ENCODE measurements at regions not wholly inside any gene's neighbourhood (a gene's known extent, or its start where the extent isn't known, plus 50 kb on each side); places are given as distances from the start of the nearest gene placed in this dataset.

GRCh38 chr6:150719099-150719766 is 119.5 kb downstream of the PLEKHG1 start:
- Histone ChIP-seq H3K27ac (ENCODE audit: extremely low read length, insufficient read depth, low read length) (no peak overlapping the region), H4K20me1 (ENCODE audit: insufficient read depth, low read length) (no peaks in the 10 kb centered on the region), H3K4me1 (ENCODE audit: insufficient read depth, low read length) (peaks cover 5% of the 10 kb centered on the region; the same call in 1 of the 2 replicates), H3K9ac (ENCODE audit: insufficient read depth, low read depth, low read length) (no peak overlapping the region), H3K79me2 (ENCODE audit: insufficient read depth, low read length) (no peaks in the 10 kb centered on the region), H2AFZ (ENCODE audit: low read length) (no peak overlapping the region), H3K27me3 (ENCODE audit: control insufficient read depth in 1 of 2, insufficient read depth in 2 of 2, low read length in 2 of 2) (no peaks in the 10 kb centered on the region), H3K9me3 (ENCODE audit: low read length) (no peaks in the 10 kb centered on the region), H3K36me3 (replicated peaks in 1 of 2; ENCODE audit: control insufficient read depth in 1 of 2, insufficient read depth in 2 of 2, low read length in 2 of 2) (no peaks in the 10 kb centered on the region), H3K4me3 (replicated peaks in 1 of 3; ENCODE audit: insufficient read depth in 1 of 3, low read depth in 2 of 3, low read length in 3 of 3) (no peak overlapping the region), H3K4me2 (ENCODE audit: low read depth, low read length) (no peak overlapping the region)
- CTCF ChIA-PET (ENCODE audit: low intra/inter-chr PET ratio, low total read pairs): no interaction called here
- no peak for TF ChIP-seq ZGPAT (CRISPR knock-in tag; IDR thresholded peaks at IDR 0.05)
- TF ChIP-seq ZNF326 (CRISPR knock-in tag; IDR thresholded peaks at IDR 0.05; ENCODE audit: borderline replicate concordance): no peak
- TF ChIP-seq CBFB (CRISPR knock-in tag; IDR thresholded peaks at IDR 0.05): no peak
- no peak for TF ChIP-seq RFX3 (CRISPR knock-in tag; IDR thresholded peaks at IDR 0.05)
- TF ChIP-seq ZNF12 (CRISPR knock-in tag; IDR thresholded peaks at IDR 0.05): no peak
- no peak for TF ChIP-seq ZBTB2 (CRISPR knock-in tag; IDR thresholded peaks at IDR 0.05; ENCODE audit: low read depth)
- no peak for TF ChIP-seq ZNF282 (IDR thresholded peaks at IDR 0.05; ENCODE audit: partially characterized antibody)
- no peak for TF ChIP-seq KLF15 (CRISPR knock-in tag; IDR thresholded peaks at IDR 0.05; ENCODE audit: borderline replicate concordance)
- TF ChIP-seq ISL2 (CRISPR knock-in tag; IDR thresholded peaks at IDR 0.05): no peak
- TF ChIP-seq HDAC2 (CRISPR knock-in tag; IDR thresholded peaks at IDR 0.05): no peak
- TF ChIP-seq RXRB (CRISPR knock-in tag; IDR thresholded peaks at IDR 0.05; ENCODE audit: borderline replicate concordance): no peak
- TF ChIP-seq AGO2 (optimal IDR thresholded peaks at IDR 0.05; ENCODE audit: low read depth, low read length): no peak
- no peak for TF ChIP-seq ZBTB21 (CRISPR knock-in tag; IDR thresholded peaks at IDR 0.05)
- no peak for TF ChIP-seq KLF12 (CRISPR knock-in tag; IDR thresholded peaks at IDR 0.05; ENCODE audit: borderline replicate concordance)
- TF ChIP-seq ZNF747 (CRISPR knock-in tag; IDR thresholded peaks at IDR 0.05; ENCODE audit: borderline replicate concordance): no peak
- no peak for TF ChIP-seq SNAPC2 (CRISPR knock-in tag; IDR thresholded peaks at IDR 0.05)
- no peak for TF ChIP-seq GTF3A (CRISPR knock-in tag; conservative IDR thresholded peaks at IDR 0.05)
- no peak for TF ChIP-seq NR0B2 (CRISPR knock-in tag; IDR thresholded peaks at IDR 0.05)
- intact Hi-C loops (cut with micrococcal nuclease; ENCODE audit: unreplicated experiment) (no loop called here), in situ Hi-C loops (cut with HindIII; ENCODE audit: extremely low pct_ligation_motif_present, low pct_unique_long_range_greater_than_20kb) (no loop called here)
- ATAC-seq (no peak), DNase-seq (ENCODE audit: low spot score) (no peak), FAIRE-seq (no peak)
- 37% methylated on average over 7 of the region's 7 CpGs for WGBS (ENCODE audit: low lambda C conversion rate)
- POLR2A ChIA-PET: no interaction called here
- BruUV-seq (replicated peaks): no TSS peak

Measured in HepG2 (cell line).